ENCODE measurements at regions not wholly inside any gene's neighbourhood (a gene's known extent, or its start where the extent isn't known, plus 50 kb on each side); places are given as distances from the start of the nearest gene placed in this dataset.

- H3K36me3 ChIP-seq (ENCODE audit: control insufficient read depth, low read length), result no peaks in the 10 kb centered on the region
These were observed 1104.2 kb upstream of the IGFBP7 start for GRCh38 chr4:58214376-58214775.

GRCh38 chr4:58209551-58209950 lies 1099.4 kb upstream of the IGFBP7 start:
- Histone ChIP-seq H3K27ac (ENCODE audit: low read depth, low read length) (no peak overlapping the region), H3K4me2 (ENCODE audit: low read length) (no peak overlapping the region), H3F3A (ENCODE audit: control insufficient read depth, insufficient read depth) (no peaks in the 10 kb centered on the region), H3K79me2 (ENCODE audit: control insufficient read depth, low read length) (no peaks in the 10 kb centered on the region), H3K27me3 (ENCODE audit: control insufficient read depth, low read length) (no peaks in the 10 kb centered on the region), H4K20me1 (ENCODE audit: control insufficient read depth, insufficient read depth, low read depth, low read length) (no peaks in the 10 kb centered on the region), H3K4me1 (ENCODE audit: control insufficient read depth, low read length) (no peaks in the 10 kb centered on the region), H3K9me3 (ENCODE audit: control insufficient read depth, insufficient read depth, low read length) (no peaks in the 10 kb centered on the region), H3K36me3 (ENCODE audit: control insufficient read depth, low read length) (no peaks in the 10 kb centered on the region), H3K9me2 (replicated peaks; ENCODE audit: control insufficient read depth, low read length) (no peaks in the 10 kb centered on the region; the same call in 1 of the 2 replicates), H3K4me3 (ENCODE audit: low read length) (no peak overlapping the region)
- TF ChIP-seq EZH2phosphoT487 (IDR thresholded peaks at IDR 0.05; ENCODE audit: borderline replicate concordance, low read length), result no peak
- no peak for TF ChIP-seq CTCF (IDR thresholded peaks at IDR 0.05; ENCODE audit: low read depth, low read length, poor library complexity, severe bottlenecking)

More at GRCh38 chr4:58214376-58214775, 1104.2 kb upstream of the IGFBP7 start:
- no peaks in the 10 kb centered on the region for H4K20me1 ChIP-seq (ENCODE audit: control insufficient read depth, insufficient read depth, low read depth, low read length)
- no peak overlapping the region for H3K4me2 ChIP-seq (ENCODE audit: low read length)
- no peak overlapping the region for H3K4me3 ChIP-seq (ENCODE audit: low read length)
- no peaks in the 10 kb centered on the region for H3K9me3 ChIP-seq (ENCODE audit: control insufficient read depth, insufficient read depth, low read length)
- H3K79me2 ChIP-seq (ENCODE audit: control insufficient read depth, low read length), result no peaks in the 10 kb centered on the region
- no peaks in the 10 kb centered on the region for H3K4me1 ChIP-seq (ENCODE audit: control insufficient read depth, low read length)
- no peaks in the 10 kb centered on the region for H3K27me3 ChIP-seq (ENCODE audit: control insufficient read depth, low read length)
- H3K27ac ChIP-seq (ENCODE audit: low read depth, low read length), result no peak overlapping the region
- TF ChIP-seq EZH2phosphoT487 (IDR thresholded peaks at IDR 0.05; ENCODE audit: borderline replicate concordance, low read length) (no peak), CTCF (IDR thresholded peaks at IDR 0.05; ENCODE audit: low read depth, low read length, poor library complexity, severe bottlenecking) (no peak)
- H3F3A ChIP-seq (ENCODE audit: control insufficient read depth, insufficient read depth), result no peaks in the 10 kb centered on the region
- H3K9me2 ChIP-seq (replicated peaks; ENCODE audit: control insufficient read depth, low read length), result no peaks in the 10 kb centered on the region

GRCh38 chr4:58209001-58209400 lies 1098.8 kb upstream of the IGFBP7 start:
- no peaks in the 10 kb centered on the region for H3K36me3 ChIP-seq (ENCODE audit: control insufficient read depth, low read length)
- H3K4me3 ChIP-seq (ENCODE audit: low read length), result no peak overlapping the region
- H3K27ac ChIP-seq (ENCODE audit: low read depth, low read length), result no peak overlapping the region
- H3K4me1 ChIP-seq (ENCODE audit: control insufficient read depth, low read length), result no peaks in the 10 kb centered on the region
- H3K27me3 ChIP-seq (ENCODE audit: control insufficient read depth, low read length), result no peaks in the 10 kb centered on the region
- no peaks in the 10 kb centered on the region; the same call in 1 of the 2 replicates for H3K9me2 ChIP-seq (replicated peaks; ENCODE audit: control insufficient read depth, low read length)
- H3K9me3 ChIP-seq (ENCODE audit: control insufficient read depth, insufficient read depth, low read length), result no peaks in the 10 kb centered on the region
- H4K20me1 ChIP-seq (ENCODE audit: control insufficient read depth, insufficient read depth, low read depth, low read length), result no peaks in the 10 kb centered on the region
- no peaks in the 10 kb centered on the region for H3F3A ChIP-seq (ENCODE audit: control insufficient read depth, insufficient read depth)
- no peak overlapping the region for H3K4me2 ChIP-seq (ENCODE audit: low read length)
- TF ChIP-seq CTCF (IDR thresholded peaks at IDR 0.05; ENCODE audit: low read depth, low read length, poor library complexity, severe bottlenecking) (no peak), EZH2phosphoT487 (IDR thresholded peaks at IDR 0.05; ENCODE audit: borderline replicate concordance, low read length) (no peak)
- no peaks in the 10 kb centered on the region for H3K79me2 ChIP-seq (ENCODE audit: control insufficient read depth, low read length)

Measured in DOHH2 (cell line).